ENCODE measurements at regions not wholly inside any gene's neighbourhood (a gene's known extent, or its start where the extent isn't known, plus 50 kb on each side); places are given as distances from the start of the nearest gene placed in this dataset.

- Histone ChIP-seq H3K9ac (ENCODE audit: low read length) (no peak overlapping the region), H3K27me3 (ENCODE audit: control insufficient read depth, insufficient read depth, low read length) (no peaks in the 10 kb centered on the region), H3K4me1 (ENCODE audit: control insufficient read depth, insufficient read depth, low read length) (no peaks in the 10 kb centered on the region), H3K27ac (ENCODE audit: low read depth, low read length) (no peak overlapping the region), H3K36me3 (ENCODE audit: control insufficient read depth, insufficient read depth, low read length) (no peaks in the 10 kb centered on the region), H3K4me3 (ENCODE audit: low read length) (no peak overlapping the region)
Observed at GRCh38 chr3:30384546-30385072, 221.8 kb upstream of the TGFBR2 start.

- H3K36me3 ChIP-seq (ENCODE audit: control insufficient read depth, insufficient read depth, low read length), result no peaks in the 10 kb centered on the region
- H3K4me3 ChIP-seq (ENCODE audit: low read length), result no peak overlapping the region
- H3K27me3 ChIP-seq (ENCODE audit: control insufficient read depth, insufficient read depth, low read length), result no peaks in the 10 kb centered on the region
- H3K4me1 ChIP-seq (ENCODE audit: control insufficient read depth, insufficient read depth, low read length), result no peaks in the 10 kb centered on the region
- H3K9ac ChIP-seq (ENCODE audit: low read length), result no peak overlapping the region
- H3K27ac ChIP-seq (ENCODE audit: low read depth, low read length), result no peak overlapping the region
Observed at GRCh38 chr3:30393079-30393478, 213.3 kb upstream of the TGFBR2 start.

- H3K27me3 ChIP-seq (ENCODE audit: control insufficient read depth, insufficient read depth, low read length), result no peaks in the 10 kb centered on the region
- H3K4me3 ChIP-seq (ENCODE audit: low read length), result no peak overlapping the region
- no peak overlapping the region for H3K9ac ChIP-seq (ENCODE audit: low read length)
- H3K36me3 ChIP-seq (ENCODE audit: control insufficient read depth, insufficient read depth, low read length), result no peaks in the 10 kb centered on the region
- H3K27ac ChIP-seq (ENCODE audit: low read depth, low read length), result no peak overlapping the region
- H3K4me1 ChIP-seq (ENCODE audit: control insufficient read depth, insufficient read depth, low read length), result peaks cover 7% of the 10 kb centered on the region
Observed at GRCh38 chr3:30397030-30397429, 209.4 kb upstream of the TGFBR2 start.

- no peaks in the 10 kb centered on the region for H3K36me3 ChIP-seq (ENCODE audit: control insufficient read depth, insufficient read depth, low read length)
- H3K27ac ChIP-seq (ENCODE audit: low read depth, low read length), result no peak overlapping the region
- H3K27me3 ChIP-seq (ENCODE audit: control insufficient read depth, insufficient read depth, low read length), result no peaks in the 10 kb centered on the region
Observed at GRCh38 chr3:30399394-30400181, 206.8 kb upstream of the TGFBR2 start.

GRCh38 chr3:30400926-30401325 is 205.5 kb upstream of the TGFBR2 start:
- H3K27ac ChIP-seq (ENCODE audit: low read depth, low read length), result no peak overlapping the region
- H3K27me3 ChIP-seq (ENCODE audit: control insufficient read depth, insufficient read depth, low read length), result no peaks in the 10 kb centered on the region
- no peaks in the 10 kb centered on the region for H3K36me3 ChIP-seq (ENCODE audit: control insufficient read depth, insufficient read depth, low read length)
- no peak overlapping the region for H3K4me3 ChIP-seq (ENCODE audit: low read length)
- H3K4me1 ChIP-seq (ENCODE audit: control insufficient read depth, insufficient read depth, low read length), result peaks cover 10% of the 10 kb centered on the region
- H3K9ac ChIP-seq (ENCODE audit: low read length), result no peak overlapping the region

More at GRCh38 chr3:30399394-30400181, 206.8 kb upstream of the TGFBR2 start:
- no peak overlapping the region for H3K4me3 ChIP-seq (ENCODE audit: low read length)
- no peak overlapping the region for H3K9ac ChIP-seq (ENCODE audit: low read length)
- peaks cover 10% of the 10 kb centered on the region for H3K4me1 ChIP-seq (ENCODE audit: control insufficient read depth, insufficient read depth, low read length)

- no peak overlapping the region for H3K27ac ChIP-seq (ENCODE audit: low read depth, low read length)
- peaks cover 10% of the 10 kb centered on the region for H3K4me1 ChIP-seq (ENCODE audit: control insufficient read depth, insufficient read depth, low read length)
Observed at GRCh38 chr3:30401971-30402370, 204.4 kb upstream of the TGFBR2 start.

GRCh38 chr3:30407651-30408050 is 198.8 kb upstream of the TGFBR2 start:
- no peaks in the 10 kb centered on the region for H3K36me3 ChIP-seq (ENCODE audit: control insufficient read depth, insufficient read depth, low read length)
- H3K27ac ChIP-seq (ENCODE audit: low read depth, low read length), result no peak overlapping the region
- no peaks in the 10 kb centered on the region for H3K4me1 ChIP-seq (ENCODE audit: control insufficient read depth, insufficient read depth, low read length)
- no peaks in the 10 kb centered on the region for H3K27me3 ChIP-seq (ENCODE audit: control insufficient read depth, insufficient read depth, low read length)
- H3K9ac ChIP-seq (ENCODE audit: low read length), result no peak overlapping the region
- no peak overlapping the region for H3K4me3 ChIP-seq (ENCODE audit: low read length)

More at GRCh38 chr3:30401971-30402370, 204.4 kb upstream of the TGFBR2 start:
- Histone ChIP-seq H3K4me3 (ENCODE audit: low read length) (no peak overlapping the region), H3K9ac (ENCODE audit: low read length) (no peak overlapping the region), H3K27me3 (ENCODE audit: control insufficient read depth, insufficient read depth, low read length) (no peaks in the 10 kb centered on the region), H3K36me3 (ENCODE audit: control insufficient read depth, insufficient read depth, low read length) (no peaks in the 10 kb centered on the region)

GRCh38 chr3:30408105-30408557 is 198.3 kb upstream of the TGFBR2 start:
- H3K4me1 ChIP-seq (ENCODE audit: control insufficient read depth, insufficient read depth, low read length), result no peaks in the 10 kb centered on the region
- H3K36me3 ChIP-seq (ENCODE audit: control insufficient read depth, insufficient read depth, low read length), result no peaks in the 10 kb centered on the region
- H3K27ac ChIP-seq (ENCODE audit: low read depth, low read length), result no peak overlapping the region
- no peak overlapping the region for H3K9ac ChIP-seq (ENCODE audit: low read length)
- no peaks in the 10 kb centered on the region for H3K27me3 ChIP-seq (ENCODE audit: control insufficient read depth, insufficient read depth, low read length)
- H3K4me3 ChIP-seq (ENCODE audit: low read length), result no peak overlapping the region

GRCh38 chr3:30418443-30418842 is 188.0 kb upstream of the TGFBR2 start:
- H3K4me1 ChIP-seq (ENCODE audit: control insufficient read depth, insufficient read depth, low read length), result no peaks in the 10 kb centered on the region
- no peak overlapping the region for H3K4me3 ChIP-seq (ENCODE audit: low read length)
- no peaks in the 10 kb centered on the region for H3K27me3 ChIP-seq (ENCODE audit: control insufficient read depth, insufficient read depth, low read length)
- no peaks in the 10 kb centered on the region for H3K36me3 ChIP-seq (ENCODE audit: control insufficient read depth, insufficient read depth, low read length)
- no peak overlapping the region for H3K27ac ChIP-seq (ENCODE audit: low read depth, low read length)
- H3K9ac ChIP-seq (ENCODE audit: low read length), result no peak overlapping the region

GRCh38 chr3:30421266-30421665 is 185.1 kb upstream of the TGFBR2 start:
- no peak overlapping the region for H3K27ac ChIP-seq (ENCODE audit: low read depth, low read length)
- H3K4me3 ChIP-seq (ENCODE audit: low read length), result no peak overlapping the region
- H3K4me1 ChIP-seq (ENCODE audit: control insufficient read depth, insufficient read depth, low read length), result peaks cover 3% of the 10 kb centered on the region
- H3K9ac ChIP-seq (ENCODE audit: low read length), result no peak overlapping the region
- H3K36me3 ChIP-seq (ENCODE audit: control insufficient read depth, insufficient read depth, low read length), result no peaks in the 10 kb centered on the region
- no peaks in the 10 kb centered on the region for H3K27me3 ChIP-seq (ENCODE audit: control insufficient read depth, insufficient read depth, low read length)

- Histone ChIP-seq H3K36me3 (ENCODE audit: control insufficient read depth, insufficient read depth, low read length) (no peaks in the 10 kb centered on the region), H3K4me3 (ENCODE audit: low read length) (no peak overlapping the region), H3K4me1 (ENCODE audit: control insufficient read depth, insufficient read depth, low read length) (peaks cover 8% of the 10 kb centered on the region), H3K9ac (ENCODE audit: low read length) (no peak overlapping the region), H3K27me3 (ENCODE audit: control insufficient read depth, insufficient read depth, low read length) (no peaks in the 10 kb centered on the region), H3K27ac (ENCODE audit: low read depth, low read length) (peak overlapping the region; percentile 56)
Observed at GRCh38 chr3:30426293-30426993, 180.0 kb upstream of the TGFBR2 start.

GRCh38 chr3:30428251-30428650 is 178.2 kb upstream of the TGFBR2 start:
- H3K4me3 ChIP-seq (ENCODE audit: low read length), result no peak overlapping the region
- no peak overlapping the region for H3K27ac ChIP-seq (ENCODE audit: low read depth, low read length)
- H3K36me3 ChIP-seq (ENCODE audit: control insufficient read depth, insufficient read depth, low read length), result no peaks in the 10 kb centered on the region
- no peak overlapping the region for H3K9ac ChIP-seq (ENCODE audit: low read length)
- peaks cover 8% of the 10 kb centered on the region for H3K4me1 ChIP-seq (ENCODE audit: control insufficient read depth, insufficient read depth, low read length)
- H3K27me3 ChIP-seq (ENCODE audit: control insufficient read depth, insufficient read depth, low read length), result no peaks in the 10 kb centered on the region

Measured in rectal smooth muscle tissue (tissue), 1 donor.